ENCODE measurements at regions not wholly inside any gene's neighbourhood (a gene's known extent, or its start where the extent isn't known, plus 50 kb on each side); places are given as distances from the start of the nearest gene placed in this dataset.

GRCh38 chr7:47066976-47067614 lies 514.8 kb downstream of the TNS3 start:
- no peaks in the 10 kb centered on the region for H3K36me3 ChIP-seq (ENCODE audit: control insufficient read depth in 2 of 2, insufficient read depth in 2 of 2, low read length in 1 of 2)
- in situ Hi-C loops (cut with MboI) (no loop called here), intact Hi-C loops (cut with micrococcal nuclease; ENCODE audit: unreplicated experiment) (no loop called here)
- BruUV-seq (replicated peaks): no TSS peak
- CTCF ChIA-PET: no interaction called here
- DNase-seq (ENCODE audit: low read depth, low spot score) (no peak), ATAC-seq (no peak), FAIRE-seq (no peak)
- SMC1A ChIA-PET (ENCODE audit: uncharacterized antibody, unreplicated experiment): interaction anchor here (1.4 kb wide), 1 partner anchor 26 kb away, joined by 4 read pairs; no protein-coding TSS in a partner anchor
- no peaks in the 10 kb centered on the region; a peak in 1 of 4 replicates for H3K27me3 ChIP-seq (replicated peaks in 1 of 2; ENCODE audit: control insufficient read depth in 2 of 2, insufficient read depth in 2 of 2, low read length in 1 of 2)
- no peak overlapping the region for H3K4me2 ChIP-seq (ENCODE audit: control insufficient read depth, insufficient read depth)
- H3K27ac ChIP-seq (ENCODE audit: control insufficient read depth, insufficient read depth): no peak overlapping the region
- no peaks in the 10 kb centered on the region for H3K4me1 ChIP-seq (ENCODE audit: control insufficient read depth, insufficient read depth, low read length)
- RAD21 ChIA-PET (ENCODE audit: unreplicated experiment): no interaction called here
- no peak for TF ChIP-seq IKZF2 (IDR thresholded peaks at IDR 0.05)
- no peak for TF ChIP-seq ZBTB11 (CRISPR knock-in tag; IDR thresholded peaks at IDR 0.05)
- no peak for TF ChIP-seq SMARCA5 (IDR thresholded peaks at IDR 0.05)
- TF ChIP-seq FOXM1 (IDR thresholded peaks at IDR 0.05; ENCODE audit: low read depth, low read length): no peak
- TF ChIP-seq RUNX3 (IDR thresholded peaks at IDR 0.05; ENCODE audit: low read length): no peak
- no peak for TF ChIP-seq PML (IDR thresholded peaks at IDR 0.05; ENCODE audit: low read length)
- TF ChIP-seq PAX5 (IDR thresholded peaks at IDR 0.05; ENCODE audit: borderline replicate concordance, low read depth, low read length): no peak
- no peak for TF ChIP-seq ZNF207 (IDR thresholded peaks at IDR 0.05; ENCODE audit: borderline replicate concordance)
- TF ChIP-seq MEF2B (IDR thresholded peaks at IDR 0.05; ENCODE audit: partially characterized antibody, poor library complexity, severe bottlenecking): no peak
- TF ChIP-seq KLF5 (IDR thresholded peaks at IDR 0.05; ENCODE audit: partially characterized antibody): no peak
- TF ChIP-seq ZNF592 (IDR thresholded peaks at IDR 0.05): no peak
- TF ChIP-seq SIN3A (IDR thresholded peaks at IDR 0.05; ENCODE audit: low read depth, low read length): no peak
- no peak for TF ChIP-seq FOS (IDR thresholded peaks at IDR 0.05; ENCODE audit: borderline replicate concordance, extremely low read depth, insufficient read length)
- no peak for TF ChIP-seq BRCA1 (IDR thresholded peaks at IDR 0.05; ENCODE audit: low read depth, low read length)
- TF ChIP-seq RAD21 (IDR thresholded peaks at IDR 0.05; ENCODE audit: insufficient read depth, low read depth, low read length): no peak
- no peak for TF ChIP-seq IKZF1 (conservative IDR thresholded peaks at IDR 0.05)
- no peak for TF ChIP-seq ZSCAN29 (IDR thresholded peaks at IDR 0.05)
- 18% methylated on average over 9 of the region's 9 CpGs for WGBS (ENCODE audit: insufficient coverage, insufficient replicate concordance, low lambda C conversion rate, missing lambda C conversion rate)
- no peak overlapping the region for H3K4me3 ChIP-seq
- POLR2A ChIA-PET: no interaction called here
- H2AFZ ChIP-seq (ENCODE audit: control insufficient read depth, low read depth, low read length): no peak overlapping the region
- H3K79me2 ChIP-seq (ENCODE audit: control insufficient read depth, insufficient read depth, low read length): no peaks in the 10 kb centered on the region
- no peak overlapping the region for H3K9ac ChIP-seq (ENCODE audit: control insufficient read depth, insufficient read depth, low read length)
- no peaks in the 10 kb centered on the region for H4K20me1 ChIP-seq (ENCODE audit: control insufficient read depth, insufficient read depth)
- H3K9me3 ChIP-seq (replicated peaks; ENCODE audit: control insufficient read depth, insufficient read depth, low read length): no peaks in the 10 kb centered on the region
